Uterus (tissue), 3 donors: ENCODE measurements at regions not wholly inside any gene's neighbourhood (a gene's known extent, or its start where the extent isn't known, plus 50 kb on each side); places are given as distances from the start of the nearest gene placed in this dataset.

Source experiments
- DNase-seq, 2 donors: peaks; one replicate each; pipeline ENCODE4 v3.0.0-alpha.2; 2019 to 2020
- H3K27ac ChIP-seq, 2 donors: fragments of 200-600 bp; sonication (generic); 1 replicate in 1 of 2; 2 replicates in 1 of 2; pipeline ENCODE4 v1.5.1; 2016 to 2018
- H3K27me3 ChIP-seq, 2 donors: fragments of 200-600 bp; sonication (generic); one replicate each; pipeline ENCODE4 v1.5.1; 2018 to 2019; ENCODE audit warnings: control low read depth in 1 of 2
- H3K36me3 ChIP-seq, 2 donors: fragments of 200-600 bp; sonication (generic); one replicate each; pipeline ENCODE4 v1.5.1; 2019; ENCODE audit warnings: control low read depth in 1 of 2
- H3K4me1 ChIP-seq, 2 donors: fragments of 200-600 bp; sonication (generic); one replicate each; pipeline ENCODE4 v1.5.1; 2018 to 2019; ENCODE audit warnings: control low read depth in 1 of 2
- H3K4me3 ChIP-seq, 2 donors: fragments of 200-600 bp; sonication (generic); 1 replicate in 1 of 2; 2 replicates in 1 of 2; pipeline ENCODE4 v1.5.1; 2018 to 2019; ENCODE audit warnings: mild to moderate bottlenecking in 1 of 2
- H3K9me3 ChIP-seq, 2 donors: fragments of 200-600 bp; sonication (generic); one replicate each; pipeline ENCODE4 v1.5.1; 2019; ENCODE audit warnings: control low read depth in 1 of 2
- POLR2A ChIP-seq, 2 donors: fragments of 450-650 bp; IDR thresholded peaks; one replicate each; pipeline ENCODE4 v1.6.1; 2016; ENCODE audit warnings: antibody characterized with exemption in 2 of 2, mild to moderate bottlenecking in 1 of 2, moderate library complexity in 1 of 2
- intact Hi-C: fragments of 100-400 bp; cut with DNase I; formaldehyde crosslinking; loops from one replicate; pipeline ENCODE4 v1.15.1; 2023; ENCODE audit warnings: low total_unique reads
- TF ChIP-seq, protein P1 (sequence below), 4 experiments: fragments of 200-600 bp in 2 of 4; fragments of 450-650 bp in 2 of 4; sonication (generic) in 2 of 4; IDR thresholded peaks; one replicate each; pipeline ENCODE4 v1.5.1; 2016 to 2019; ENCODE audit warnings: antibody characterized with exemption in 4 of 4, mild to moderate bottlenecking in 2 of 4, moderate library complexity in 1 of 4
- donor health status: DM: yes; HTN: yes; CAD: no.

- intact Hi-C loops: no loop called here
- no peak overlapping the region for H3K27ac ChIP-seq
- no peak for TF ChIP-seq POLR2A (IDR thresholded peaks at IDR 0.05)
- TF ChIP-seq, protein P1, sequence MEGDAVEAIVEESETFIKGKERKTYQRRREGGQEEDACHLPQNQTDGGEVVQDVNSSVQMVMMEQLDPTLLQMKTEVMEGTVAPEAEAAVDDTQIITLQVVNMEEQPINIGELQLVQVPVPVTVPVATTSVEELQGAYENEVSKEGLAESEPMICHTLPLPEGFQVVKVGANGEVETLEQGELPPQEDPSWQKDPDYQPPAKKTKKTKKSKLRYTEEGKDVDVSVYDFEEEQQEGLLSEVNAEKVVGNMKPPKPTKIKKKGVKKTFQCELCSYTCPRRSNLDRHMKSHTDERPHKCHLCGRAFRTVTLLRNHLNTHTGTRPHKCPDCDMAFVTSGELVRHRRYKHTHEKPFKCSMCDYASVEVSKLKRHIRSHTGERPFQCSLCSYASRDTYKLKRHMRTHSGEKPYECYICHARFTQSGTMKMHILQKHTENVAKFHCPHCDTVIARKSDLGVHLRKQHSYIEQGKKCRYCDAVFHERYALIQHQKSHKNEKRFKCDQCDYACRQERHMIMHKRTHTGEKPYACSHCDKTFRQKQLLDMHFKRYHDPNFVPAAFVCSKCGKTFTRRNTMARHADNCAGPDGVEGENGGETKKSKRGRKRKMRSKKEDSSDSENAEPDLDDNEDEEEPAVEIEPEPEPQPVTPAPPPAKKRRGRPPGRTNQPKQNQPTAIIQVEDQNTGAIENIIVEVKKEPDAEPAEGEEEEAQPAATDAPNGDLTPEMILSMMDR (IDR thresholded peaks at IDR 0.05): no peak
- no peak overlapping the region for H3K4me3 ChIP-seq
- H3K27me3 ChIP-seq: no peaks in the 10 kb centered on the region
- H3K36me3 ChIP-seq: no peaks in the 10 kb centered on the region
- H3K4me1 ChIP-seq: no peaks in the 10 kb centered on the region
- no peaks in the 10 kb centered on the region for H3K9me3 ChIP-seq
- no peak for DNase-seq
Observed at GRCh38 chr11:116446048-116446941, 326.5 kb downstream of the BUD13 start.

- intact Hi-C loops: no loop called here
- H3K27me3 ChIP-seq: no peaks in the 10 kb centered on the region
- no peaks in the 10 kb centered on the region for H3K4me1 ChIP-seq
- TF ChIP-seq POLR2A (IDR thresholded peaks at IDR 0.05): no peak
- TF ChIP-seq, protein P1 (IDR thresholded peaks at IDR 0.05): no peak
- no peak overlapping the region for H3K4me3 ChIP-seq
- H3K9me3 ChIP-seq: no peaks in the 10 kb centered on the region
- DNase-seq: no peak
- H3K27ac ChIP-seq: no peak overlapping the region
- no peaks in the 10 kb centered on the region for H3K36me3 ChIP-seq
Observed at GRCh38 chr11:116445108-116446047, 327.4 kb downstream of the BUD13 start.

GRCh38 chr11:116442238-116442752 is 330.5 kb downstream of the BUD13 start:
- Histone ChIP-seq H3K9me3 (no peaks in the 10 kb centered on the region), H3K4me1 (no peaks in the 10 kb centered on the region), H3K36me3 (no peaks in the 10 kb centered on the region), H3K27ac (no peak overlapping the region), H3K27me3 (no peaks in the 10 kb centered on the region), H3K4me3 (no peak overlapping the region)
- DNase-seq: no peak
- TF ChIP-seq, protein P1 (IDR thresholded peaks at IDR 0.05): no peak
- no peak for TF ChIP-seq POLR2A (IDR thresholded peaks at IDR 0.05)
- intact Hi-C loops: no loop called here

DNA sequence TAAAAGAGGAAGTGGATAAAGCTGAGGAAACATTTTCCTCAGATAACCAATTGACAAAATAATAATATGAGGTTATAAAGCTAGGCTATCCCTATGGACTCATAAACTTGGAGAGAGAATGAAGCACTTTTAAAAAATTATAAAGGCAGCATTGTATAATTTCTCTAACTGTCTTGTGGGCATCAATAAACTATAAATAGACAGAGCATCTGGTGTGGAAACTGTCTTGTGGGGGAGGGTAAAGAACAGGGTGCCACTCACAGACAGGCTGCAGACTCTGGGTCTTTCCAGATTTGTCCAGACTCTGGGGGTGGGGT is 333.5 kb downstream of the BUD13 start:
- Histone ChIP-seq H3K9me3 (no peaks in the 10 kb centered on the region), H3K4me3 (no peak overlapping the region), H3K4me1 (no peaks in the 10 kb centered on the region), H3K27ac (no peak overlapping the region), H3K36me3 (no peaks in the 10 kb centered on the region), H3K27me3 (no peaks in the 10 kb centered on the region)
- no peak for DNase-seq
- intact Hi-C loops: no loop called here
- no peak for TF ChIP-seq POLR2A (IDR thresholded peaks at IDR 0.05)

- TF ChIP-seq, protein P1 (IDR thresholded peaks at IDR 0.05): no peak
- H3K27ac ChIP-seq: no peak overlapping the region
- no peaks in the 10 kb centered on the region for H3K4me1 ChIP-seq
- no peak for DNase-seq
- H3K4me3 ChIP-seq: no peak overlapping the region
- no peaks in the 10 kb centered on the region for H3K36me3 ChIP-seq
- intact Hi-C loops: no loop called here
- no peaks in the 10 kb centered on the region for H3K27me3 ChIP-seq
- no peaks in the 10 kb centered on the region for H3K9me3 ChIP-seq
Observed at GRCh38 chr11:116438651-116439360, 334.0 kb downstream of the BUD13 start.
